Immature natural killer cell (primary cell): ENCODE measurements at regions not wholly inside any gene's neighbourhood (a gene's known extent, or its start where the extent isn't known, plus 50 kb on each side); places are given as distances from the start of the nearest gene placed in this dataset.

Experiments
- DNase-seq, 3 donors: peaks; one replicate each; pipeline ENCODE4 v3.0.0; 2022; ENCODE audit warnings: mixed read lengths in 1 of 3
- H3K27ac Mint-ChIP-seq, 6 donors: one replicate each; pipeline ENCODE4 v1.8.0; 2020; ENCODE audit warnings: mixed read lengths in 6 of 6, mild to moderate bottlenecking in 5 of 6, inconsistent platforms in 4 of 6, moderate library complexity in 3 of 6
- H3K27me3 Mint-ChIP-seq, 3 donors: one replicate each; pipeline ENCODE4 v1.8.0; 2020 to 2021; ENCODE audit warnings: low read depth in 3 of 3, mild to moderate bottlenecking in 3 of 3, mixed read lengths in 3 of 3, moderate library complexity in 3 of 3, inconsistent platforms in 1 of 3
- H3K36me3 Mint-ChIP-seq, 3 donors: one replicate each; pipeline ENCODE4 v1.8.0; 2020; ENCODE audit warnings: mixed read lengths in 3 of 3, inconsistent platforms in 2 of 3, mild to moderate bottlenecking in 2 of 3
- H3K4me1 Mint-ChIP-seq, 2 donors: one replicate each; pipeline ENCODE4 v1.8.0; 2020; ENCODE audit warnings: inconsistent platforms in 2 of 2, mild to moderate bottlenecking in 2 of 2, mixed read lengths in 2 of 2, moderate library complexity in 1 of 2
- H3K4me3 Mint-ChIP-seq, 5 donors: one replicate each; pipeline ENCODE4 v1.8.0; 2020; ENCODE audit warnings: mild to moderate bottlenecking in 5 of 5, mixed read lengths in 5 of 5, inconsistent platforms in 3 of 5, moderate library complexity in 3 of 5
- H3K9me3 Mint-ChIP-seq, 6 donors: one replicate each; pipeline ENCODE4 v1.8.0; 2020; ENCODE audit warnings: mild to moderate bottlenecking in 6 of 6, mixed read lengths in 6 of 6, inconsistent platforms in 4 of 6, moderate library complexity in 3 of 6

DNA sequence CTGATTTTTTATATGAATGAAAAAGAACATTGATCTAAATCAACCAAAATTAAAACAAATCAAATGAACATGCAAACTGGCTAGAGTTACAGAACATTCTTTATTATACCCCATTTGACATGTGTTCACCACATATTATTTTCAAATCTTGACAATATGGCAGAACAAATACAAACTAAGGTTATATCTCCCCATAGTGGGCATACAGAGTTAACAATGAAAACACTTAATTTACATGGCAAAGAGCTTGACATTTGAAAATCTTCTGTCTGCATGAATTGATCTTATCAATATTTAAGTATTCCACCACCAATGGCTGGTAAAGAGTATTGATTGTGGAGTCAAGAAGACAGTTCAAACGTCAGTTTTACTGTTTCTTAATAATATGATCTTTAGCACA lies 197.9 kb upstream of the ANO3 start:
- Mint-ChIP-seq H3K36me3 (no peaks in the 10 kb centered on the region), H3K4me3 (no peak overlapping the region), H3K9me3 (peaks cover 0 to 25% (median 7%) of the 10 kb centered on the region in 6 donors), H3K4me1 (no peaks in the 10 kb centered on the region), H3K27ac (no peak overlapping the region), H3K27me3 (peaks cover 0 to 2% (median 0%) of the 10 kb centered on the region in 3 donors)
- no peak for DNase-seq

DNA sequence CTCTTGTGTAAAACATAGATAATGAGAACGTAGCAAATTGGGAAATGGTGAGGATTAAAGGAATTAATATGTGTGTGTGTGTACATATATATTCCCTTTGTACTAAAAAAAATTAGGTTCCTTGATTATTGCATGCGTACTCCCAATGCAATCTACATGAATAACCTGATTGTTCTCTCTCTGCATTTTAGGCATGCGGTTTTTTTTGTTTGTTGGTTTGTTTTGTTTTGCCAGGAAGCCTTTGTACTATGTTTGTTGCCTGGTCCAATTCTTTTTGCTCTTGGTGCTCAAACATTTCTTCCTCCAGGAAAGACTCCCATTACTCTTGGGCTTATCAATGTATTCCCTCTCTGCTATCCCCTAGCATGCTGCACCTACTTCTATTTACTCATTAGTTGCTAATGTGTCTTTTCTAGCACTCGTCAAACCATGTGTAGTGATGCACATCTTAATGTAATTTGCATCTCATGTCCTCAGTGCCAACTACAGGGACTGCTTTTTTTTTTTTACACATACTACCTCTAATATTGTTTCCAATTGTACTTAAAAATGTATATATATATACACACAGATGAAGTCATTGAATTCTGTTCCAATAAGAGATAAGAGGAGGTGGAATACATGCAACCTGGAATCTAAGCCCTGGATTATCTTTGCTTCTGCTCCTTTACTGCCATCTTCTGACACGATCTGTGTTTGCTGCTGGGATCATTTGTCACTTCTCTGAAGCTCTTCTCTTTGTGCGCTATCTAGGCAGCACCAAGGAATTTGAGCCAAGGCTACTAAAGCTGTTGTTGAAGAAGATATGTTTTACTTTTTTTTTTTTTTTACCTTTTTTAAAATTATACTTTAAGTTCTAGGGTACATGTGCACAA lies 197.2 kb upstream of the ANO3 start:
- Mint-ChIP-seq H3K27ac (no peak overlapping the region), H3K4me3 (no peak overlapping the region), H3K9me3 (peaks cover 0 to 27% (median 8%) of the 10 kb centered on the region in 6 donors), H3K27me3 (peaks cover 0 to under 1% (median 0%) of the 10 kb centered on the region in 3 donors), H3K36me3 (no peaks in the 10 kb centered on the region), H3K4me1 (no peaks in the 10 kb centered on the region)
- no peak for DNase-seq

DNA sequence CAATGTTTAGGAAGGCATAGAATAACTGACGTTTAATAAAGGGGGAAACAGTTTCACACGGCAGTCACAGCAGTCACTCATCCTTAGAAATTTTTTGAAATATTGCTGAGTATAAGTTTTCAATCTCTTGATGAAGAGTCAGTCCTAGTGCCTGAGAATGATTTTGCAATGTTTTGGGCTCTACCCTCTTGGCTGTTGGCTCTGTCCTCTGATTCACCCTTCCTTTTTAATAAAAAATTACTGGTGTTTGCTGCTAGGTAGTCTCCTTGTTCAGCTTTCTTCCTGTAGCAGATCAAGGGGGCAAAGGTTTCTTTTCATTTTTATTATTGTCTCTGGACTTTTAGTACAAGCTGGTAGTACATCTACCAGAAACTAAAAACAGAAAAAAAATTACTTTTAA lies 194.3 kb upstream of the ANO3 start:
- H3K4me1 Mint-ChIP-seq, result no peaks in the 10 kb centered on the region
- peaks cover 0 to 22% (median 4%) of the 10 kb centered on the region in 6 donors for H3K9me3 Mint-ChIP-seq
- DNase-seq, result no peak
- no peak overlapping the region for H3K4me3 Mint-ChIP-seq
- H3K36me3 Mint-ChIP-seq, result no peaks in the 10 kb centered on the region
- peaks cover 0 to 2% (median 0%) of the 10 kb centered on the region in 3 donors for H3K27me3 Mint-ChIP-seq
- no peak overlapping the region for H3K27ac Mint-ChIP-seq

DNA sequence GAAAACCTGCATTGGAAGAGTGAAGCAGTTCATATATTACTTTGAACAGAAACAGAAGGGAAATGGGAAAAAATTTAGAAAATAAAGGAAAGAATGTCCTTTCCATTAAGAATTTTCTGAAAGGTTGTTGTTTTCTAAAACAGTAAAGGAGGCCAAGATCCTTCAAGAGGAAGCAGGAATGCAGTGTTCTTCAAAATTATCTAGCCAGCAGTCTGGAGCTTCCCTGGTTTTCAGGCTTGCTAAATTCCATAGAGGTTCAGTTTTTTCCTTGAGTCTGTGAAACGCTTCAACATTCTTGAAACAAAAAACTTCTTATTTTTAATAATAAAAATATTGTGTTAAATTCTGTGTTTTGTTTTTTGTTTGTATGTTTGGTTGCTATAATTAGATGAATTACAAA lies 189.0 kb upstream of the ANO3 start:
- H3K27ac Mint-ChIP-seq, result no peak overlapping the region
- H3K4me1 Mint-ChIP-seq, result no peaks in the 10 kb centered on the region
- H3K27me3 Mint-ChIP-seq, result peaks cover 0 to 2% (median 0%) of the 10 kb centered on the region in 3 donors
- H3K36me3 Mint-ChIP-seq, result no peaks in the 10 kb centered on the region
- peaks cover 0 to 17% (median 4%) of the 10 kb centered on the region in 6 donors for H3K9me3 Mint-ChIP-seq
- DNase-seq, result no peak
- no peak overlapping the region for H3K4me3 Mint-ChIP-seq

DNA sequence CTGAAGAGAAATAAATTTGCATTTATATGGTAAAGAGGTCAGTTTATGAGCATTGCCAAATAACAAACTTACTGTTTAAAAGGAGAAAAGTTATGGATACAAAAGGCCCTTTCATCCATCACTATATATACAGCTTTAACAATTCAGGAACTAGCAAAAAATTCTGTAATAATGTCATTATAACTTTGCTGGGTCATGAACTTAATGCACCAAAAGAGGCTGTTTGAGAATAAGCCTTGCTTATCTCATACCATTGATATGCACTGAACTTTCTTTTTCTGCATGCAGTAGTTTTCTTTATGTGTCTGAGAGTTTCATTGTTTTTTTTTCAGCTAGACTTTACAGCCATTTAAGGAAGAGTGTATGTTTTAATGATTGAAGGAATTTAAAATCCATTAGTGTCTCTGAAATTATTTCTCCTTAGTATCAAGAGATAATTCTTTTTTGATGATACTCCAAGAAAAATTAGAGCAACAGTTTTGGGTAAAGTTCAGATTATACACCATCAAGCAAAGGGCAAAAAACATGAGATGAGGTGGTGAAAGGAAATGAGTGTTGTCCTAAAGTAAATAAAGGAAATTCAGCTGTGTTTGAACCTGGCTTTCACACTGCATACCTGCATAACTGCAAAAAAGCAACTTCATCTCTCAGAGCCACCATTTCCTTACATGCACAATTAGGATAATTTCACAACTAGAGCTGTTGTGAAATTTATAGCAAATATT lies 188.2 kb upstream of the ANO3 start:
- no peak overlapping the region for H3K4me3 Mint-ChIP-seq
- no peaks in the 10 kb centered on the region for H3K4me1 Mint-ChIP-seq
- DNase-seq, result no peak
- no peaks in the 10 kb centered on the region for H3K36me3 Mint-ChIP-seq
- H3K27me3 Mint-ChIP-seq, result peaks cover 0 to 2% (median 0%) of the 10 kb centered on the region in 3 donors
- H3K9me3 Mint-ChIP-seq, result peaks cover 2 to 22% (median 6%) of the 10 kb centered on the region in 6 donors
- H3K27ac Mint-ChIP-seq, result no peak overlapping the region

DNA sequence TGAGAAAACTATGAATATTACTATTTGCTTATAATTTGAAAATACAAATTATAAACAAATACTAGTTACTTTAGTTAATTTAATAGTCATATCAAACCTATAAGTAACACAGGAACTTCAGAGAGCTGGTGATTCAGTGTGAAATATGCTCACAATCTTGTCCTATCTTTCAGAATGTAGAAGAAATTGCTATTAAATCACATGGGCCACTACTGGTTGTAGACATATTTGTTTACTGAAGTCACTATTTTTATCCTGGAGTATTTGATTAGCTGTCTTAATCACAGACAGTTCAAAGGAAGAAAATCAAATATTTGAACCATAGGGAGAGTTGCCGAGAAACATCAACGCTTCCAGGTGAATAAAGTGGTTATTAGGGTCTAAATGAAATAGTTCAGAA lies 187.6 kb upstream of the ANO3 start:
- Mint-ChIP-seq H3K27ac (no peak overlapping the region), H3K36me3 (no peaks in the 10 kb centered on the region), H3K27me3 (peaks cover 0 to 2% (median 0%) of the 10 kb centered on the region in 3 donors), H3K4me3 (no peak overlapping the region), H3K9me3 (peaks cover 4 to 25% (median 6%) of the 10 kb centered on the region in 6 donors), H3K4me1 (no peaks in the 10 kb centered on the region)
- DNase-seq, result no peak

DNA sequence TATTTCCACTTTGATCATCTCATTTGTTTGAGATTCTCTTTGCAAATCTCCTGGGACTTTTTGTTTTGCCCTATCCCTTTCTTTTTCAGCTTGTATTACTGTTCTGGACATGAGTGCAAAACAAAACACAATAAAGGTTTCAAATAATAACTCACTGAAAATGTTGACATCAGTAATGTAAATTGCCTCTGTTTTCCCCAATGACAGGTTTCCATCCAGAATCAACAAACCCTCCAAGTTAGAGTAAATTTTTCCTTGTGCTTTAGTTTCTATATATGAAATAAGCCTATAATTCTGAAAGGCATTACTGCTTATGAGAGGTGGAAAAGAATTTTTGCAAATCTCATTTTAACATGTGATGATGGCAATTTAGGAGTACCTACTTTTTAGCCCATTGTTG lies 187.0 kb upstream of the ANO3 start:
- DNase-seq, result no peak
- Mint-ChIP-seq H3K9me3 (peaks cover 0 to 23% (median 7%) of the 10 kb centered on the region in 6 donors), H3K4me3 (no peak overlapping the region), H3K4me1 (no peaks in the 10 kb centered on the region), H3K27me3 (peaks cover 0 to 2% (median 0%) of the 10 kb centered on the region in 3 donors), H3K27ac (no peak overlapping the region), H3K36me3 (no peaks in the 10 kb centered on the region)

DNA sequence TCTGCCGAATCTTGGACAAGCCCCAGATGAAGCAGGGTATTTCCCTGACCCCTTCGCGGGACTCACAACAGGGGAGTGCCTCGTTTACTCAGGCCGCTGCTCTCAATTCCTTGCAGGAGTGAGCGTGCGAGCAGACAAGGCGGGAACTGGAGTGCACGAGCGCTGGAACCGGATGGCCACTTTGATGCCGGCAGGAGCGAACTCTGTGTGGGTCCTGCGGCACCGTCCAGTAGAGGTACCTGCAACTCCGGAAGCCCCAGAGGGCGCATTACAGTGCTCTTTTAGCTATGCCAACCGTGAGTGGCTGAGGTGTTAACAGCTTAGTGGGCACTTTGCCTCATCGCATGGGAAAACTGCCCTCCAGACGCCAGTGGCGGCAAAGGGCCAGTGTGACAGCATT lies 182.3 kb upstream of the ANO3 start:
- H3K4me1 Mint-ChIP-seq, result no peaks in the 10 kb centered on the region
- no peak overlapping the region for H3K4me3 Mint-ChIP-seq
- DNase-seq, result no peak
- H3K27ac Mint-ChIP-seq, result no peak overlapping the region
- H3K9me3 Mint-ChIP-seq, result peaks cover 2 to 23% (median 13%) of the 10 kb centered on the region in 6 donors
- peaks cover 0 to 4% (median 0%) of the 10 kb centered on the region in 3 donors for H3K27me3 Mint-ChIP-seq
- no peaks in the 10 kb centered on the region for H3K36me3 Mint-ChIP-seq

DNA sequence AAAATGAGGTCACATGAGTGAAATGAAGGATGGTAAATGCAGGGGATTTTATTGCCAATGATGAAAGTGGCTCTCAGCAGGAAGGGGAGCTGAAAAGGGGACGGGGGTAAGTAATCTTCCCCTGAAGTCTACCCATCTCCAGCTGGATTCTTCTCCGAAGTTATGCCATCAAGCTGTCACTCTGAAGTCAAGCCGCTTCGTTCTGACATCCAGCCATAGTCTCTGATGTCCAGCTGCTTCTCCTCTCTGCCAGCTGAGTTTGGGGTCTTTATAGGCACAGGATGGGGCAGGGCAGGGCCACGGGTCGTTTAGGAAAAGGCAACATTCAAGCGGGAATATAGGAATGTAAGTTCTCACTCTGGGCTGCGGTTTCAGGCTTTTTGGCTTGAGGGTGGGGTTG lies 181.9 kb upstream of the ANO3 start:
- Mint-ChIP-seq H3K4me3 (no peak overlapping the region), H3K4me1 (no peaks in the 10 kb centered on the region), H3K9me3 (peaks cover 2 to 24% (median 13%) of the 10 kb centered on the region in 6 donors), H3K27me3 (peaks cover 0 to 5% (median 0%) of the 10 kb centered on the region in 3 donors), H3K36me3 (no peaks in the 10 kb centered on the region), H3K27ac (no peak overlapping the region)
- no peak for DNase-seq

DNA sequence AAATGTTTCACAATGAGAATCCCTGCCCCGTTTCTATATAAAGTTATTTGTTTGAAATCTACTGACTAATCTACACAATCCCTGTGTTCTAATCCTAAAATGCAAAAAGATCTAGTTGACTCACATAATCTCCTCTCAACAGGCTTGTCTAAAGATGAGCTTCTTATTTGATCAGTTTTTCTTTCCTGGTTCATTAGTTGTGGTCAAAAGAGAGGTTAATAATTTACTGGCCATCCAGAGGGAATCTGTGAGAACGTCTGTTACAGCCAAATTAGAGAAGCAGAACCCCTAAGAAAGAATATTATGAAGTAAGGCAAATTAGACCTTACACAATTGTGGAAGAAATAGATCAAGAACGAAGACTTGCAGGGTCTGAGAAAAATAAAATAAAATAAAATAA lies 173.7 kb upstream of the ANO3 start:
- H3K9me3 Mint-ChIP-seq, result peaks cover 4 to 33% (median 13%) of the 10 kb centered on the region in 6 donors
- H3K27me3 Mint-ChIP-seq, result peaks cover 0 to 1% (median 1%) of the 10 kb centered on the region in 3 donors
- DNase-seq, result no peak
- no peaks in the 10 kb centered on the region for H3K36me3 Mint-ChIP-seq
- no peaks in the 10 kb centered on the region for H3K4me1 Mint-ChIP-seq
- H3K27ac Mint-ChIP-seq, result no peak overlapping the region
- H3K4me3 Mint-ChIP-seq, result no peak overlapping the region

DNA sequence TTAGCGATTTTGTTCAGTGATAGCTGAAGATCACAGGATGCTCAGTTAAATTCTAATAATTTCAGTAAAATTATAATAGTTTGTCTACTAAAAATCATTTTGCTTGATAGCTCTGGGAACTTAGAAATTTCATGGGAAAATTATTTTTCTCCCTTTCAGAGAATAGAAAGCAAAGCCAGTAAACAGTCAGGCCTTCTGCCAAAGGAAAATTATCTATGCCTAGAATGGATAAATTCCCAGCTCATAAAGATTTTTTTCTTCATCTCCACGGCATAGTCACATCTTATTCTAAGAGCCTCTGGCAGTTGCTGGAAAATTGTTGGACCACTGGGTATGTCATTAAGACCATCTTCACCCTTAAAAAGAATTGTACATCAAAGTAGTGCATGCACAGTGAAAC lies 169.6 kb upstream of the ANO3 start:
- peaks cover 1 to 29% (median 11%) of the 10 kb centered on the region in 6 donors for H3K9me3 Mint-ChIP-seq
- no peak for DNase-seq
- H3K4me3 Mint-ChIP-seq, result no peak overlapping the region
- H3K4me1 Mint-ChIP-seq, result no peaks in the 10 kb centered on the region
- H3K27me3 Mint-ChIP-seq, result no peaks in the 10 kb centered on the region
- no peaks in the 10 kb centered on the region for H3K36me3 Mint-ChIP-seq
- no peak overlapping the region for H3K27ac Mint-ChIP-seq

DNA sequence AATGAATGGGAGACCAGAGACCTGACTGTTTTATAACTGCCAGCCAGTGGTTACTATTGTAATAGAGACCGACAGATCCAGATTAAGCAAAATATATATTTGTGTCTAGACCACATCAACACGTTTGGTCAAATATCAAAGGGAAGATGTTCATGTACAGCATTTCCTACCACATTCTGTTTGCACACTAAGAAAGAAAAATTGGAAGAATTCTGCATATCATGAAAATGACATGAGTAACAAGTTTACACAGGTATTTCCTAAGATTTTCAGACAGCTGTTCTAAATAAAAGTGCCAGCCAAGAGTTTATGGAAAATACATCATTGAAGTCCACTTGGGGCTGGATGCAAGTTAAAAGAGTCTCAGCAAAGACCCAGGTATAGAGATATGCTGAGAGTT lies 145.5 kb upstream of the ANO3 start:
- Mint-ChIP-seq H3K27ac (no peak overlapping the region), H3K27me3 (no peaks in the 10 kb centered on the region), H3K9me3 (peaks cover under 1 to 16% (median 7%) of the 10 kb centered on the region in 6 donors), H3K4me1 (no peaks in the 10 kb centered on the region), H3K4me3 (no peak overlapping the region), H3K36me3 (no peaks in the 10 kb centered on the region)
- DNase-seq, result no peak

DNA sequence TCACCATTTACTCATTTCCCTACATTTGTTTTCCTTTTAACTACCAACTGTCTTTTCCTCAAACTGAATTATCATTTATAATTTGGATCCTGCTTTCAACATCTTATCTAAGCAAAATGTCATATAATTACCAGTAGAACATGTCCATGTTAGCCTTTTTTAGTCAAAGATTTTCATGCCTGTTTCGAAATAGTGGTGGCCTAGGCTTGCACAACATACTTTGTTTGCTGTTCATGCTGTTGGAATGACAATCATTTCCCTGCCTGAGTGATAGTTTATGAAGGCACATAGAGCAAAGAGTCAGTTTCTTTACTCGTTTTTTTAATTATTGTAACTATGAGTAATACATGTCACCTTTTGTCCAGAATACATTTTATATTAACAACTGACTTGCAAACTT lies 144.3 kb upstream of the ANO3 start:
- H3K9me3 Mint-ChIP-seq, result peaks cover 0 to 20% (median 8%) of the 10 kb centered on the region in 6 donors
- H3K36me3 Mint-ChIP-seq, result no peaks in the 10 kb centered on the region
- DNase-seq, result no peak
- no peak overlapping the region for H3K27ac Mint-ChIP-seq
- no peak overlapping the region for H3K4me3 Mint-ChIP-seq
- no peaks in the 10 kb centered on the region for H3K27me3 Mint-ChIP-seq
- no peaks in the 10 kb centered on the region for H3K4me1 Mint-ChIP-seq

DNA sequence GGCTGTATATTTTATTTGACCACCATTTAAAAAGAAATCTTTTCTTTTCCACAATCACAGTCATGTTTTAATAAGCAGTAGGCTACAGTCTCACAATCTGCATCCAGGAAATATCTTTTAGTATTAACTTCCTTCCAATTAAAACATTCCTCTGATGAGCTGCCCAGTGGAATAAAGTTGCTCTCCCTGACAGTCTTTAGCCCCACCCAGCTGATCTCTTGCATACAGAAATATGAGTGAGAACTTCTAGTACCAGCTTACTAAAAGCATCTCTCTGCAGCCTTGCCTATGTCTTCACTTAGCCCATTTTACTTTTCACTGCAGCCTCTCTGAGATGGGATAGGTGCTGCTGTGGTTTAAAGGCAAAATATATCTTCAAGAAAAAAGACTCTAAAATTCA lies 143.4 kb upstream of the ANO3 start:
- no peaks in the 10 kb centered on the region for H3K27me3 Mint-ChIP-seq
- DNase-seq, result no peak
- no peak overlapping the region for H3K4me3 Mint-ChIP-seq
- H3K27ac Mint-ChIP-seq, result no peak overlapping the region
- no peaks in the 10 kb centered on the region for H3K36me3 Mint-ChIP-seq
- no peaks in the 10 kb centered on the region for H3K4me1 Mint-ChIP-seq
- H3K9me3 Mint-ChIP-seq, result peaks cover 0 to 23% (median 8%) of the 10 kb centered on the region in 6 donors
